SK-N-SH treated with all-trans-retinoic acid at 6 μM for 48 hours (cell line): ENCODE measurements at regions not wholly inside any gene's neighbourhood (a gene's known extent, or its start where the extent isn't known, plus 50 kb on each side); places are given as distances from the start of the nearest gene placed in this dataset.

Experiments
- SNAI2 ChIP-seq: fragments of 250-450 bp; sonication (Bioruptor Pico); IDR thresholded peaks from 2 replicates; pipeline ENCODE4 v1.5.0; 2020; ENCODE audit warnings: mild to moderate bottlenecking, moderate library complexity
- ZFP3 ChIP-seq: fragments of 250-450 bp; sonication (Bioruptor Pico); IDR thresholded peaks from 2 replicates; pipeline ENCODE4 v1.5.0; 2020; ENCODE audit warnings: mild to moderate bottlenecking, moderate library complexity

DNA sequence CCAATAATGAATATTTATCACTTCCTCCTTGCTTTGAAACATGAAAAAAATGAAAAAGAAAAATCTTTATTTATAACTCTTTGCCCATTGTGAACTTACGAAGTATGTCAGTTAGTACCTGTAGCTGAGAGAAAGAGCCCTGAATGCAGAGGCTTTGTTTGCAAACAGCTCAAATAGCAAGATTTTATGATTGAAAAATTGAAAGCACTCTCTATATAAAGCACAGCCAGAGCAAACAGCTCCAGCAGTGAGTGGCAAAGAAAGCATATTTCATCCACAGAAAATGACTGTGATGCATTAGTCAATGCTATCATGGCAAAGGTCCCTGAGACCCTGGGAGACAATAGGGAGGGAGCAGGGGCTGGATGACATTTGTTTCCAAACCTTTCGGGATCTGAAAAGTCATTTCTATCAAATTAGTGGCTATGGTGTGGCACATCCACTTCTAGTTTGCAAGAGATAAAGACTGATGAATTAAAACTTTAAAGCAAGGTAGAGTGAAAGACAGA, 576.1 kb downstream of the OTOL1 start:
- TF ChIP-seq SNAI2 (CRISPR knock-in tag) (no peak), ZFP3 (CRISPR knock-in tag) (no peak)
